Upper lobe of left lung (tissue), 6 donors: ENCODE measurements at regions not wholly inside any gene's neighbourhood (a gene's known extent, or its start where the extent isn't known, plus 50 kb on each side); places are given as distances from the start of the nearest gene placed in this dataset.

ENCODE experiments used
- ATAC-seq, 2 donors: fragments of 200-7000 bp; cut with Tn5 transposase; one replicate each; pipeline ENCODE4 v1.9.1; 2022; ENCODE audit warnings: mild to moderate bottlenecking in 2 of 2, moderate library complexity in 2 of 2; ENCODE audit not compliant: low FRiP score in 2 of 2
- DNase-seq, 2 donors: peaks; one replicate each; pipeline ENCODE4 v3.0.0-alpha.2; 2019 to 2020
- H3K27ac ChIP-seq, 4 donors: fragments of 200-600 bp; sonication (generic); one replicate each; pipeline ENCODE4 v1.5.1; 2016 to 2019
- H3K27me3 ChIP-seq, 4 donors: fragments of 200-600 bp; sonication (generic); one replicate each; pipeline ENCODE4 v1.5.1; 2017 to 2019
- H3K36me3 ChIP-seq, 4 donors: fragments of 200-600 bp; sonication (generic); one replicate each; pipeline ENCODE4 v1.5.1; 2016 to 2019
- H3K4me1 ChIP-seq, 4 donors: fragments of 200-600 bp; sonication (generic); one replicate each; pipeline ENCODE4 v1.5.1; 2018 to 2019
- H3K4me3 ChIP-seq, 4 donors: fragments of 200-600 bp; sonication (generic); one replicate each; pipeline ENCODE4 v1.5.1; 2017 to 2019; ENCODE audit warnings: mild to moderate bottlenecking in 2 of 4, moderate library complexity in 1 of 4
- H3K9me3 ChIP-seq, 4 donors: fragments of 200-600 bp; sonication (generic); one replicate each; pipeline ENCODE4 v1.5.1; 2018 to 2019
- EP300 ChIP-seq, 4 donors: sonication (generic); formaldehyde crosslinking; IDR thresholded peaks; one replicate each; pipeline ENCODE4 v1.5.1; 2017; ENCODE audit warnings: antibody characterized with exemption in 4 of 4, control low read depth in 2 of 4
- POLR2A ChIP-seq, 4 donors: fragments of 450-650 bp; IDR thresholded peaks; one replicate each; pipeline ENCODE4 v1.5.1; 2016 to 2017; ENCODE audit warnings: antibody characterized with exemption in 4 of 4, mild to moderate bottlenecking in 2 of 4
- POLR2AphosphoS5 ChIP-seq, 2 donors: sonication (generic); formaldehyde crosslinking; IDR thresholded peaks; one replicate each; pipeline ENCODE4 v1.5.1; 2017; ENCODE audit warnings: antibody characterized with exemption in 2 of 2
- WGBS, 2 donors: methylation state at CpG; one replicate each; pipeline ENCODE4 v1.1.5; 2017 to 2018; 5-methylcytosine and 5-hydroxymethylcytosine counted together
- TF ChIP-seq, protein P1 (sequence below), 6 experiments: fragments of 450-650 bp in 4 of 6; fragments of 200-600 bp in 2 of 6; sonication (generic) in 2 of 6; IDR thresholded peaks; one replicate each; pipeline ENCODE4 v1.5.1; 2016 to 2019; ENCODE audit warnings: antibody characterized with exemption in 6 of 6
- donor health status: DM: no; HTN: no; CAD: no; lungs with moderate emphysema.
- donor health status: DM: no; HTN: yes; CAD: no; lungs with severe emphysema.

DNA sequence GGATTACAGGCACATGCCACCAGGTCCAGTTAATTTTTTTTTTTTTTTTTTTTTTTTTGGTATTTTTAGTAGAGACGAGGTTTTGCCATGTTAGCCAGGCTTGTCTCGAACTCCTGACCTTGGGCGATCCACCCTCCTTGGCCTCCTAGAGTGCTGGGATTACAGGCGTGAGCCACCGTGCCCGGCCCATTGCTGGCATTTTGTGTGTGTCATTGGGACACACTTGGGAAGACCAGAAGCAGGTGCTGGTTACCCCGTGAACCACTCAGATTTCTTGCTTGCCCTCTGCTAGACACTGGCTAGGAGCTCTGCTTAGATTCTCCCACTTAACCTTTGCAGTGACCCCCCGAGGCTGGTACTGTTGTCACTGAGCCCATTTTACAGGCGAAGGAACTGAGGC, 229.3 kb downstream of the IRF8 start:
- 86 to 93% methylated on average over 9 of the region's 9 CpGs for WGBS, 2 donors

DNA sequence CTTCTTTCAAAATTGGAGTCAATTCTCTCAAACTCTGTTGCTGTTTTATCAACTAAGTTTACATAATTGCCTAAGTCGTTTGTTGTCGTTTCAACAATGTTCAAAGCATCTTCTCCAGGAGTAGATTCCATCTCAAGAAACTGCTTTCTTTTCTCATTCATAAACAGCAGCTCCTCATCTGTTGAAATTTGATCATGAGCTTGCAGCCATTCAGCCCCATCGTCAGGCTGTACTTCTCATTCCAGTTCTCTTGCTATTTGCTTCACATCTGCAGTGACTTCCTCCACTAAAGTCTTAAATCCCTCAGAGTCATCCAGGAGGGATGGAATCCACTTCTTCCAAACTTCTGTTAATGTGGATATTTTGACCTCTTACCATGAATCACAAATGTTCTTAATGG, 230.6 kb downstream of the IRF8 start:
- H3K9me3 ChIP-seq, result no peaks in the 10 kb centered on the region
- no peak for DNase-seq
- H3K4me3 ChIP-seq, result no peak overlapping the region
- no peak for ATAC-seq
- 37 to 70% methylated on average over 3 of the region's 3 CpGs for WGBS, 2 donors
- H3K36me3 ChIP-seq, result no peaks in the 10 kb centered on the region
- H3K4me1 ChIP-seq, result no peaks in the 10 kb centered on the region
- no peaks in the 10 kb centered on the region for H3K27me3 ChIP-seq
- H3K27ac ChIP-seq, result no peak overlapping the region
- TF ChIP-seq POLR2AphosphoS5 (IDR thresholded peaks at IDR 0.05), result no peak
- TF ChIP-seq, protein P1, sequence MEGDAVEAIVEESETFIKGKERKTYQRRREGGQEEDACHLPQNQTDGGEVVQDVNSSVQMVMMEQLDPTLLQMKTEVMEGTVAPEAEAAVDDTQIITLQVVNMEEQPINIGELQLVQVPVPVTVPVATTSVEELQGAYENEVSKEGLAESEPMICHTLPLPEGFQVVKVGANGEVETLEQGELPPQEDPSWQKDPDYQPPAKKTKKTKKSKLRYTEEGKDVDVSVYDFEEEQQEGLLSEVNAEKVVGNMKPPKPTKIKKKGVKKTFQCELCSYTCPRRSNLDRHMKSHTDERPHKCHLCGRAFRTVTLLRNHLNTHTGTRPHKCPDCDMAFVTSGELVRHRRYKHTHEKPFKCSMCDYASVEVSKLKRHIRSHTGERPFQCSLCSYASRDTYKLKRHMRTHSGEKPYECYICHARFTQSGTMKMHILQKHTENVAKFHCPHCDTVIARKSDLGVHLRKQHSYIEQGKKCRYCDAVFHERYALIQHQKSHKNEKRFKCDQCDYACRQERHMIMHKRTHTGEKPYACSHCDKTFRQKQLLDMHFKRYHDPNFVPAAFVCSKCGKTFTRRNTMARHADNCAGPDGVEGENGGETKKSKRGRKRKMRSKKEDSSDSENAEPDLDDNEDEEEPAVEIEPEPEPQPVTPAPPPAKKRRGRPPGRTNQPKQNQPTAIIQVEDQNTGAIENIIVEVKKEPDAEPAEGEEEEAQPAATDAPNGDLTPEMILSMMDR (IDR thresholded peaks at IDR 0.05), result no peak
- TF ChIP-seq EP300 (IDR thresholded peaks at IDR 0.05), result no peak
- TF ChIP-seq POLR2A (IDR thresholded peaks at IDR 0.05), result no peak

More for the DNA sequence above, 229.3 kb downstream of the IRF8 start:
- H3K4me1 ChIP-seq, result no peaks in the 10 kb centered on the region
- no peaks in the 10 kb centered on the region for H3K9me3 ChIP-seq
- ATAC-seq (no peak), DNase-seq (no peak)
- no peak for TF ChIP-seq POLR2A (IDR thresholded peaks at IDR 0.05)
- TF ChIP-seq POLR2AphosphoS5 (IDR thresholded peaks at IDR 0.05), result no peak
- no peak for TF ChIP-seq EP300 (IDR thresholded peaks at IDR 0.05)
- TF ChIP-seq, protein P1 (IDR thresholded peaks at IDR 0.05), result no peak
- no peaks in the 10 kb centered on the region for H3K27me3 ChIP-seq
- no peak overlapping the region for H3K4me3 ChIP-seq
- H3K27ac ChIP-seq, result no peak overlapping the region
- H3K36me3 ChIP-seq, result no peaks in the 10 kb centered on the region

DNA sequence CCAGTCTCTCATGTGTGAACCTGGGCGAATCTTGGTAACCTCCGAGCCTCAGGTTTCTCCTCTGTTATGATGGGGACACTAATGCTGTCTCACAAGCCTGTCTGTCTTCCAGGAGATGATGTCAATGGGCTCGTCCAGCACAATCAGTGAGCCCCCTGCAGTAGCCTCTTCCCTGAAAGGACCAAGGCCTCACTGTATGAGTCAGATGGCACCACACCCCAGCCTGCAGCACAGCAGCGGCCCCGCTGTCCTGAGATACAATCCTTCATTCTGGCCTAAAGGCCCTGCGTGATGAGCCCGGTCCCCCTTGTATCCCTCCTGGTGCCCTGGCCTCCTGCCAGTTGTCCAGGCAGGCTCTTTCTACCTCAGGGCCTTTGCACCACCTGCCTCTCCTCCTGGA, 234.4 kb downstream of the IRF8 start:
- Histone ChIP-seq H3K4me3 (no peak overlapping the region), H3K27me3 (no peaks in the 10 kb centered on the region), H3K9me3 (no peaks in the 10 kb centered on the region), H3K27ac (no peak overlapping the region), H3K4me1 (peaks cover 0 to 6% (median 0%) of the 10 kb centered on the region in 4 donors), H3K36me3 (no peaks in the 10 kb centered on the region)
- TF ChIP-seq POLR2A (IDR thresholded peaks at IDR 0.05), result no peak
- no peak for TF ChIP-seq POLR2AphosphoS5 (IDR thresholded peaks at IDR 0.05)
- TF ChIP-seq, protein P1 (IDR thresholded peaks at IDR 0.05), result no peak
- no peak for TF ChIP-seq EP300 (IDR thresholded peaks at IDR 0.05)
- WGBS, 2 donors, result 91 to 94% methylated on average over 5 to 7 of the region's 7 CpGs
- ATAC-seq (peak in 1 of 2 donors; percentile 39), DNase-seq (no peak)

DNA sequence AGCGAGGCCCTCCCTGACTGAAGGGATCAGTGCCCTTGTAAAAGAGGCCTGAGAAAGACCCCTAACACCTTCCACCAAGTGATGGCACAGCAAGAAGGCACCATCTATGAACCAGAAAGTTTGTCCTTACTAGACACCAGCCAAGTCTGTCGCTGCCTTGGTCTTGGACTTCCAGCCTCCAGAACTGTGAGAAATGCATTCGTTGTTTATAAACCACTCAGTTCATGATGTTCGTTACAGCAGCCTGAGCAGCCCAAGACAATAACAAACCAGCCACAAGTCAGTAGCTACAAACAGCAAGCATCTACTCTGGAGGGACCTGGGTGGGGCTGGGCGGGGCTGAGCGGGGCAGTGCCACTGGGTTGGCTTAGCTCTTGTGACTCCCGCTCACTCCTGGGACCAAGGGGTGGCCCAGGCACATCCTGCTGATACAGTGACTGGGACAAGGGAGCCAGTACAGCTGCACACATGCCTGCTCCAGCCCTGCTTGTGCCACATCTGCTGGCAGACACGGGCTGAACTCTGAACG, 234.9 kb downstream of the IRF8 start:
- Histone ChIP-seq H3K9me3 (no peaks in the 10 kb centered on the region), H3K36me3 (no peaks in the 10 kb centered on the region), H3K27me3 (no peaks in the 10 kb centered on the region), H3K4me1 (peaks cover 0 to 6% (median 0%) of the 10 kb centered on the region in 4 donors), H3K4me3 (no peak overlapping the region), H3K27ac (no peak overlapping the region)
- TF ChIP-seq, protein P1 (IDR thresholded peaks at IDR 0.05), result no peak
- no peak for TF ChIP-seq POLR2A (IDR thresholded peaks at IDR 0.05)
- no peak for TF ChIP-seq EP300 (IDR thresholded peaks at IDR 0.05)
- TF ChIP-seq POLR2AphosphoS5 (IDR thresholded peaks at IDR 0.05), result no peak
- DNase-seq, result no peak
- peak in 1 of 2 donors; percentile 7 for ATAC-seq
- 85 to 98% methylated on average over 6 to 9 of the region's 9 CpGs for WGBS, 2 donors

DNA sequence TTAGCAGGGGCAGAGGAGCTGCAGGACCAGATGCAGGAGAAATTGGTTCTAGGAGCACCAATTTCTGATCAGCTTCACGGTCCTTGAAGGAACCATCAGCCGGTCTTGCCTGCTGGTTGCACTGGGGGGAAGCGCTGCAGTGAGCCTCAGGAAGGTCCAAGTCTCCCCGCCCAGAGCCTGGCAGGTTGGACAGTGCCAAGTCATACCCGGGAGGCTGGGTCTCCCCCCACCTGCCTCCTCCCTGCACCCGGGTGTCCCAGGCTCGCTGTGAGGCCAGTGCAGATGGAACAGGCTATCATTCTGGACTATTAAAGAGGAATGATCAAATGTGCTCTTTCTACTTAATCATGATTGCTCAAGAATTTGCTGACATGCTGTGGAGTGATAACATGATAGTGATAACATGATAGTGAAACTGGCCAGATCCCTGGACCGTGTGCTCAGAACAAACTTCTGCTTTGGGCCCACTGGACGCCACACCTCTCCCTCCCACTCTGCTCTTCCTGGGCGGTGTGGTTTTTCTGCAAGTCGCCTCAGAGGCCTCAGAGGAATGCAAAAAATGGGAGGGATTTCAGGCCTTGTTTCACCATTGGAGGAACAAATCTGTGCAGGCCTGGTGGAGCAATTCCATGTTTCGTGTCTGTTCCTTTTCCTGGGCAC, 236.0 kb downstream of the IRF8 start:
- Histone ChIP-seq H3K4me1 (peaks cover 0 to 6% (median 0%) of the 10 kb centered on the region in 4 donors), H3K9me3 (no peaks in the 10 kb centered on the region), H3K27me3 (no peaks in the 10 kb centered on the region), H3K36me3 (no peaks in the 10 kb centered on the region), H3K4me3 (no peak overlapping the region), H3K27ac (no peak overlapping the region)
- ATAC-seq, result peak in 1 of 2 donors; percentile 72
- peak in 1 of 2 donors; percentile 55 for DNase-seq
- TF ChIP-seq POLR2AphosphoS5 (IDR thresholded peaks at IDR 0.05), result no peak
- TF ChIP-seq EP300 (IDR thresholded peaks at IDR 0.05), result no peak
- TF ChIP-seq, protein P1 (IDR thresholded peaks at IDR 0.05), result no peak
- TF ChIP-seq POLR2A (IDR thresholded peaks at IDR 0.05), result no peak
- WGBS, 2 donors, result 61 to 70% methylated on average over 7 to 12 of the region's 12 CpGs
